Spleen (tissue), 7 donors: ENCODE measurements at regions not wholly inside any gene's neighbourhood (a gene's known extent, or its start where the extent isn't known, plus 50 kb on each side); places are given as distances from the start of the nearest gene placed in this dataset.

ENCODE experiments used
- POLR2A ChIP-seq, 3 donors: fragments of 450-650 bp; IDR thresholded peaks; one replicate each; pipeline ENCODE4 v1.5.1; 2017; ENCODE audit warnings: antibody characterized with exemption in 3 of 3, mild to moderate bottlenecking in 1 of 3
- TF ChIP-seq, protein P1 (sequence below), 11 experiments: fragments of 200-600 bp in 7 of 11; fragments of 450-650 bp in 4 of 11; sonication (generic) in 4 of 11; IDR thresholded peaks in 8 of 11; conservative IDR thresholded peaks in 3 of 11; 1 replicate in 7 of 11; 2 replicates in 4 of 11; pipeline versions ENCODE4 v1.4.0 to v1.8.0; 2016 to 2021; ENCODE audit warnings: antibody characterized with exemption in 11 of 11, inconsistent platforms in 4 of 11, mild to moderate bottlenecking in 1 of 11
- donor health status: DM: no; HTN: no; CAD: no; lungs with moderate emphysema.
- donor health status: DM: no; HTN: no; CAD: no.
- donor health status: DM: no; HTN: no; CAD: no.

GRCh38 chr10:78224602-78225001, 190.9 kb downstream of the RPS24 start:
- TF ChIP-seq, protein P1, sequence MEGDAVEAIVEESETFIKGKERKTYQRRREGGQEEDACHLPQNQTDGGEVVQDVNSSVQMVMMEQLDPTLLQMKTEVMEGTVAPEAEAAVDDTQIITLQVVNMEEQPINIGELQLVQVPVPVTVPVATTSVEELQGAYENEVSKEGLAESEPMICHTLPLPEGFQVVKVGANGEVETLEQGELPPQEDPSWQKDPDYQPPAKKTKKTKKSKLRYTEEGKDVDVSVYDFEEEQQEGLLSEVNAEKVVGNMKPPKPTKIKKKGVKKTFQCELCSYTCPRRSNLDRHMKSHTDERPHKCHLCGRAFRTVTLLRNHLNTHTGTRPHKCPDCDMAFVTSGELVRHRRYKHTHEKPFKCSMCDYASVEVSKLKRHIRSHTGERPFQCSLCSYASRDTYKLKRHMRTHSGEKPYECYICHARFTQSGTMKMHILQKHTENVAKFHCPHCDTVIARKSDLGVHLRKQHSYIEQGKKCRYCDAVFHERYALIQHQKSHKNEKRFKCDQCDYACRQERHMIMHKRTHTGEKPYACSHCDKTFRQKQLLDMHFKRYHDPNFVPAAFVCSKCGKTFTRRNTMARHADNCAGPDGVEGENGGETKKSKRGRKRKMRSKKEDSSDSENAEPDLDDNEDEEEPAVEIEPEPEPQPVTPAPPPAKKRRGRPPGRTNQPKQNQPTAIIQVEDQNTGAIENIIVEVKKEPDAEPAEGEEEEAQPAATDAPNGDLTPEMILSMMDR (IDR thresholded peaks at IDR 0.05 in 8 of 11, conservative IDR thresholded peaks at IDR 0.05 in 3 of 11): no peak
- no peak for TF ChIP-seq POLR2A (IDR thresholded peaks at IDR 0.05)
